ENCODE measurements at regions not wholly inside any gene's neighbourhood (a gene's known extent, or its start where the extent isn't known, plus 50 kb on each side); places are given as distances from the start of the nearest gene placed in this dataset.

DNA sequence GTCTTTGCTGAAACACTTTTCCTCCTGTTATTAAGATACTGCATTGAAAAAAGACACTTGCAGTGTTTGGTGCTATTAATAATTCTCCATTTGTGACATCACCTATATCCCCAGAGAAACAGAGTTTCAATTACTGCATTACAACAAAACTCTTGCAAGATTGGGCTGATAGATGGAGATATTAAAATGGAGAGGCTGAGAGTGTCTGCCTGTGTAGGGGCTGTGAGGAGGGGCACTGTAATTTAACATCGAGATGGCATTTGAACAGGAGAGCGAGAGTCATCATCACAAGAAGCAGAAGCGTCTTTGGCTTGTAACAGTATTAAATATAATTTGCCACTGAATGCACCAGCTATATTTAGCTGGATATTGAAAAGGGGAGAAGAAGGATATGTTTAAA, 316.5 kb downstream of the CDH26 start:
- Histone ChIP-seq H3K36me3 (replicated peaks in 1 of 2; ENCODE audit: control insufficient read depth in 1 of 2, insufficient read depth in 2 of 2, low read length in 1 of 2) (no peaks in the 10 kb centered on the region), H4K20me1 (ENCODE audit: insufficient read depth) (no peaks in the 10 kb centered on the region), H3K9me2 (no peaks in the 10 kb centered on the region), H3K27me3 (ENCODE audit: insufficient read depth) (no peaks in the 10 kb centered on the region), H3K4me3 (ENCODE audit: low read depth in 2 of 2, low read length in 1 of 2) (no peak overlapping the region), H2AFZ (ENCODE audit: low read depth) (no peak overlapping the region), H3K27ac (ENCODE audit: low read depth in 2 of 2, low read length in 1 of 2) (no peak overlapping the region), H3F3A (replicated peaks; ENCODE audit: insufficient read depth) (no peaks in the 10 kb centered on the region), H3K79me2 (ENCODE audit: insufficient read depth) (no peaks in the 10 kb centered on the region), H3K9me3 (peaks cover 4% of the 10 kb centered on the region; the same call in 1 of the 2 replicates), H3K9ac (no peak overlapping the region), H3K4me1 (ENCODE audit: control insufficient read depth in 1 of 2, insufficient read depth in 2 of 2, low read depth in 1 of 2, low read length in 1 of 2) (no peaks in the 10 kb centered on the region), H3K4me2 (no peak overlapping the region)
- 24% methylated on average over 3 of the region's 3 CpGs for WGBS (ENCODE audit: low lambda C conversion rate)
- no peak for TF ChIP-seq EP300 (IDR thresholded peaks at IDR 0.05; ENCODE audit: borderline replicate concordance in 1 of 2, low read depth in 1 of 2, low read length in 1 of 2)
- TF ChIP-seq YY1 (IDR thresholded peaks at IDR 0.05; ENCODE audit: low read depth) = no peak
- no peak for TF ChIP-seq SMC3 (IDR thresholded peaks at IDR 0.05; ENCODE audit: low read depth, low read length)
- TF ChIP-seq TAF1 (IDR thresholded peaks at IDR 0.05; ENCODE audit: borderline replicate concordance, low read depth, low read length) = no peak
- no peak for TF ChIP-seq EZH2phosphoT487 (IDR thresholded peaks at IDR 0.05; ENCODE audit: borderline replicate concordance, low read depth)
- TF ChIP-seq RFX5 (IDR thresholded peaks at IDR 0.05; ENCODE audit: low read length) = no peak
- TF ChIP-seq FOSL2 (IDR thresholded peaks at IDR 0.05; ENCODE audit: borderline replicate concordance, low read depth) = no peak
- TF ChIP-seq JUND (IDR thresholded peaks at IDR 0.05) = no peak
- TF ChIP-seq, protein P1, sequence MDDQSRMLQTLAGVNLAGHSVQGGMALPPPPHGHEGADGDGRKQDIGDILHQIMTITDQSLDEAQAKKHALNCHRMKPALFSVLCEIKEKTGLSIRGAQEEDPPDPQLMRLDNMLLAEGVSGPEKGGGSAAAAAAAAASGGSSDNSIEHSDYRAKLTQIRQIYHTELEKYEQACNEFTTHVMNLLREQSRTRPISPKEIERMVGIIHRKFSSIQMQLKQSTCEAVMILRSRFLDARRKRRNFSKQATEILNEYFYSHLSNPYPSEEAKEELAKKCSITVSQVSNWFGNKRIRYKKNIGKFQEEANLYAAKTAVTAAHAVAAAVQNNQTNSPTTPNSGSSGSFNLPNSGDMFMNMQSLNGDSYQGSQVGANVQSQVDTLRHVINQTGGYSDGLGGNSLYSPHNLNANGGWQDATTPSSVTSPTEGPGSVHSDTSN (IDR thresholded peaks at IDR 0.05) = no peak
- TF ChIP-seq, protein P2, sequence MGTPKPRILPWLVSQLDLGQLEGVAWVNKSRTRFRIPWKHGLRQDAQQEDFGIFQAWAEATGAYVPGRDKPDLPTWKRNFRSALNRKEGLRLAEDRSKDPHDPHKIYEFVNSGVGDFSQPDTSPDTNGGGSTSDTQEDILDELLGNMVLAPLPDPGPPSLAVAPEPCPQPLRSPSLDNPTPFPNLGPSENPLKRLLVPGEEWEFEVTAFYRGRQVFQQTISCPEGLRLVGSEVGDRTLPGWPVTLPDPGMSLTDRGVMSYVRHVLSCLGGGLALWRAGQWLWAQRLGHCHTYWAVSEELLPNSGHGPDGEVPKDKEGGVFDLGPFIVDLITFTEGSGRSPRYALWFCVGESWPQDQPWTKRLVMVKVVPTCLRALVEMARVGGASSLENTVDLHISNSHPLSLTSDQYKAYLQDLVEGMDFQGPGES (IDR thresholded peaks at IDR 0.05; ENCODE audit: low read depth, low read length) = no peak
- TF ChIP-seq, protein P3, sequence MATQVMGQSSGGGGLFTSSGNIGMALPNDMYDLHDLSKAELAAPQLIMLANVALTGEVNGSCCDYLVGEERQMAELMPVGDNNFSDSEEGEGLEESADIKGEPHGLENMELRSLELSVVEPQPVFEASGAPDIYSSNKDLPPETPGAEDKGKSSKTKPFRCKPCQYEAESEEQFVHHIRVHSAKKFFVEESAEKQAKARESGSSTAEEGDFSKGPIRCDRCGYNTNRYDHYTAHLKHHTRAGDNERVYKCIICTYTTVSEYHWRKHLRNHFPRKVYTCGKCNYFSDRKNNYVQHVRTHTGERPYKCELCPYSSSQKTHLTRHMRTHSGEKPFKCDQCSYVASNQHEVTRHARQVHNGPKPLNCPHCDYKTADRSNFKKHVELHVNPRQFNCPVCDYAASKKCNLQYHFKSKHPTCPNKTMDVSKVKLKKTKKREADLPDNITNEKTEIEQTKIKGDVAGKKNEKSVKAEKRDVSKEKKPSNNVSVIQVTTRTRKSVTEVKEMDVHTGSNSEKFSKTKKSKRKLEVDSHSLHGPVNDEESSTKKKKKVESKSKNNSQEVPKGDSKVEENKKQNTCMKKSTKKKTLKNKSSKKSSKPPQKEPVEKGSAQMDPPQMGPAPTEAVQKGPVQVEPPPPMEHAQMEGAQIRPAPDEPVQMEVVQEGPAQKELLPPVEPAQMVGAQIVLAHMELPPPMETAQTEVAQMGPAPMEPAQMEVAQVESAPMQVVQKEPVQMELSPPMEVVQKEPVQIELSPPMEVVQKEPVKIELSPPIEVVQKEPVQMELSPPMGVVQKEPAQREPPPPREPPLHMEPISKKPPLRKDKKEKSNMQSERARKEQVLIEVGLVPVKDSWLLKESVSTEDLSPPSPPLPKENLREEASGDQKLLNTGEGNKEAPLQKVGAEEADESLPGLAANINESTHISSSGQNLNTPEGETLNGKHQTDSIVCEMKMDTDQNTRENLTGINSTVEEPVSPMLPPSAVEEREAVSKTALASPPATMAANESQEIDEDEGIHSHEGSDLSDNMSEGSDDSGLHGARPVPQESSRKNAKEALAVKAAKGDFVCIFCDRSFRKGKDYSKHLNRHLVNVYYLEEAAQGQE (IDR thresholded peaks at IDR 0.05; ENCODE audit: low read depth, low read length) = no peak
- no peak for TF ChIP-seq POLR2AphosphoS5 (IDR thresholded peaks at IDR 0.05; ENCODE audit: low read depth, low read length)
- TF ChIP-seq ELF1 (IDR thresholded peaks at IDR 0.05) = no peak
- TF ChIP-seq GATA2 (CRISPR knock-in tag; IDR thresholded peaks at IDR 0.05) = no peak
- no peak for TF ChIP-seq RCOR1 (IDR thresholded peaks at IDR 0.05; ENCODE audit: low read length)
- no peak for TF ChIP-seq FOXM1 (IDR thresholded peaks at IDR 0.05; ENCODE audit: low read depth)
- TF ChIP-seq, protein P4, sequence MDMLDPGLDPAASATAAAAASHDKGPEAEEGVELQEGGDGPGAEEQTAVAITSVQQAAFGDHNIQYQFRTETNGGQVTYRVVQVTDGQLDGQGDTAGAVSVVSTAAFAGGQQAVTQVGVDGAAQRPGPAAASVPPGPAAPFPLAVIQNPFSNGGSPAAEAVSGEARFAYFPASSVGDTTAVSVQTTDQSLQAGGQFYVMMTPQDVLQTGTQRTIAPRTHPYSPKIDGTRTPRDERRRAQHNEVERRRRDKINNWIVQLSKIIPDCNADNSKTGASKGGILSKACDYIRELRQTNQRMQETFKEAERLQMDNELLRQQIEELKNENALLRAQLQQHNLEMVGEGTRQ (IDR thresholded peaks at IDR 0.05; ENCODE audit: borderline replicate concordance, low read depth, low read length) = no peak
- TF ChIP-seq NRF1 (IDR thresholded peaks at IDR 0.05; ENCODE audit: low read depth, low read length) = no peak
- TF ChIP-seq SIN3A (IDR thresholded peaks at IDR 0.05; ENCODE audit: borderline replicate concordance, low read depth, low read length) = no peak
- no peak for DNase-seq
- ChIA-PET POLR2A (no interaction called here), CTCF (interaction anchor here (0.9 to 1.1 kb wide), 3 partner anchors 12 to 64 kb away, joined by 3 read pairs; no protein-coding TSS in a partner anchor)

Measured in SK-N-SH (cell line).